Activated T-cell treated with anti-CD3 and anti-CD28 coated beads, Interleukin-2, amount 50 U/mL, for 24 hours (primary cell): ENCODE measurements at regions not wholly inside any gene's neighbourhood (a gene's known extent, or its start where the extent isn't known, plus 50 kb on each side); places are given as distances from the start of the nearest gene placed in this dataset.

ENCODE experiments used
- DNase-seq: peaks from one replicate; pipeline ENCODE4 v3.0.0-alpha.2; 2020
- H3K27ac Mint-ChIP-seq: 2 replicates; pipeline ENCODE4 v1.8.0; 2020; ENCODE audit warnings: mild to moderate bottlenecking, mixed read lengths
- H3K27me3 Mint-ChIP-seq: 2 replicates; pipeline ENCODE4 v1.8.0; 2020; ENCODE audit warnings: mixed read lengths
- H3K36me3 Mint-ChIP-seq: 2 replicates; pipeline ENCODE4 v1.8.0; 2020; ENCODE audit warnings: low read depth, mixed read lengths
- H3K4me1 Mint-ChIP-seq: 2 replicates; pipeline ENCODE4 v1.8.0; 2020; ENCODE audit warnings: low read depth, mixed read lengths
- H3K4me3 Mint-ChIP-seq: 2 replicates; pipeline ENCODE4 v1.8.0; 2020; ENCODE audit warnings: mild to moderate bottlenecking, moderate library complexity, mixed read lengths
- H3K9me3 Mint-ChIP-seq: 2 replicates; pipeline ENCODE4 v1.8.0; 2020; ENCODE audit warnings: mixed read lengths

DNA sequence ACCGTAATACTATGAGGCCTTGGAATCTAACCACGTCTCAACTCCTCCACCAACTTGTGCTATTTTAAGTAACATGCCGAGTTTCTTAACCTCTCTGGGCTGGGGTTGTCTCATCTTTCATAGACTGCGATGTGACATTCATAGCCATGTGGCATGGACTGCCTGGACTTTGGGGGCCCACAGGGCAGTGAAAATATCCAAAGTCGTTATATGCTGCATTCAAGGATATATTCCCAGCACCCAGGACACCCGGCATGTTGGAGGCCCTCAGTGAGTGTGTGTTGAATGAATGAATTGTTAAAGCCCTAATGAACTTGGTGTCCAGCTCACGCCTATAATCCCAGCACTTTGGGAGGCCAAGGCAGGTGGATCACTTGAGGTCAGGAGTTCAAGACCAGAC lies 203.1 kb downstream of the CBLN1 start:
- no peaks in the 10 kb centered on the region for H3K27me3 Mint-ChIP-seq
- no peaks in the 10 kb centered on the region for H3K36me3 Mint-ChIP-seq

DNA sequence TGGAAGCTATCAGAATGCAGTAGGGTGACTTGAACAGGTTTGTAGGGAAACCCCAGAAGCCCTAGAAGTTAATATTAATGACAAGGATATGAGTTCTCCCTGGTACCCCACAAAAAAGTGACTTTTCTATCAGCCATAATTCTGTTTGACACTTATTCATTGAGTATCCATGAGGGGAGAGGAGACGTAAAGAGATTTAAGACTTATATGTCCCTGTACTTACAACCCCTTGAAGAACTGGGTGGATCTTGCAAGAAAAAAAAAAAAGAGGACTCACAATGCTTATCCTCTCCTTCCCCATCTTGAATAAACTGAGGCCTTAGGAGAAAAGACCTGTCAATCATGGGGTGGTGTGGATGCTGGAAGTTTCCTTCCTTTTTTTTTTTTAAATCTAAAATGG lies 203.5 kb downstream of the CBLN1 start:
- Mint-ChIP-seq H3K36me3 (no peaks in the 10 kb centered on the region), H3K9me3 (peaks cover 12% of the 10 kb centered on the region), H3K4me3 (no peak overlapping the region), H3K27me3 (no peaks in the 10 kb centered on the region), H3K4me1 (no peaks in the 10 kb centered on the region), H3K27ac (no peak overlapping the region)
- no peak for DNase-seq

More for the DNA sequence above, 203.1 kb downstream of the CBLN1 start:
- no peak for DNase-seq
- no peaks in the 10 kb centered on the region for H3K4me1 Mint-ChIP-seq
- peaks cover 12% of the 10 kb centered on the region for H3K9me3 Mint-ChIP-seq
- H3K27ac Mint-ChIP-seq, result no peak overlapping the region
- H3K4me3 Mint-ChIP-seq, result no peak overlapping the region

DNA sequence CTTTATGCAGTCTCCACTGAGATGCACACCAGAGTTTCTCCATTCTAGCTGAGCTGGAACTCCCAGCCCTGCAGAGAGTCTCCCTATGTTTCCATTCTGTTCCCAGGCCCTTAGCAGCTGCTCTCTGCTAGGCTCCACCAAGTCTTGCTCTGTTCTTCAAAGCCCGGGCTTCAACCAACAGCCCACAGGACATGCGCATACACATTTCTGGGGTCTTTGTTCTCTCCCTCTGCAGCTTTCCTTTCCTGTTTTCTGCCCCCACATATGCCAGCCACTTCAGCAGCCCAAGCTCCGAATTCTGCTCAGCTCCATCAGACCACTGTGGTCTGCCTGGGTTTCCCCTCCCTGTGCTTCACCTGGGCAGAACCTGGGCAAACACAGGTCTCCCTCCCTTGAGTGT lies 205.9 kb downstream of the CBLN1 start:
- DNase-seq, result no peak
- H3K27ac Mint-ChIP-seq, result no peak overlapping the region
- no peak overlapping the region for H3K4me3 Mint-ChIP-seq
- no peaks in the 10 kb centered on the region for H3K4me1 Mint-ChIP-seq
- no peaks in the 10 kb centered on the region for H3K27me3 Mint-ChIP-seq
- H3K36me3 Mint-ChIP-seq, result no peaks in the 10 kb centered on the region
- H3K9me3 Mint-ChIP-seq, result peaks cover 7% of the 10 kb centered on the region

- H3K27ac Mint-ChIP-seq, result no peak overlapping the region
- no peaks in the 10 kb centered on the region for H3K36me3 Mint-ChIP-seq
- no peak overlapping the region for H3K4me3 Mint-ChIP-seq
- H3K27me3 Mint-ChIP-seq, result no peaks in the 10 kb centered on the region
- H3K4me1 Mint-ChIP-seq, result no peaks in the 10 kb centered on the region
- no peak for DNase-seq
- peaks cover 3% of the 10 kb centered on the region for H3K9me3 Mint-ChIP-seq
Observed at GRCh38 chr16:49068224-49068623, 213.4 kb downstream of the CBLN1 start.

- Mint-ChIP-seq H3K9me3 (peaks cover 3% of the 10 kb centered on the region), H3K27me3 (no peaks in the 10 kb centered on the region), H3K4me1 (no peaks in the 10 kb centered on the region), H3K4me3 (no peak overlapping the region), H3K36me3 (no peaks in the 10 kb centered on the region), H3K27ac (no peak overlapping the region)
- no peak for DNase-seq
Observed at GRCh38 chr16:49067776-49068175, 213.9 kb downstream of the CBLN1 start.

- Mint-ChIP-seq H3K4me1 (no peaks in the 10 kb centered on the region), H3K4me3 (no peak overlapping the region), H3K27me3 (no peaks in the 10 kb centered on the region), H3K36me3 (no peaks in the 10 kb centered on the region), H3K9me3 (no peaks in the 10 kb centered on the region), H3K27ac (no peak overlapping the region)
- no peak for DNase-seq
Observed at GRCh38 chr16:49061137-49061714, 220.4 kb downstream of the CBLN1 start.

- no peak overlapping the region for H3K27ac Mint-ChIP-seq
- no peaks in the 10 kb centered on the region for H3K4me1 Mint-ChIP-seq
- H3K9me3 Mint-ChIP-seq, result no peaks in the 10 kb centered on the region
- no peaks in the 10 kb centered on the region for H3K27me3 Mint-ChIP-seq
- H3K4me3 Mint-ChIP-seq, result no peak overlapping the region
- no peaks in the 10 kb centered on the region for H3K36me3 Mint-ChIP-seq
- no peak for DNase-seq
Observed at GRCh38 chr16:49060728-49061127, 220.9 kb downstream of the CBLN1 start.

DNA sequence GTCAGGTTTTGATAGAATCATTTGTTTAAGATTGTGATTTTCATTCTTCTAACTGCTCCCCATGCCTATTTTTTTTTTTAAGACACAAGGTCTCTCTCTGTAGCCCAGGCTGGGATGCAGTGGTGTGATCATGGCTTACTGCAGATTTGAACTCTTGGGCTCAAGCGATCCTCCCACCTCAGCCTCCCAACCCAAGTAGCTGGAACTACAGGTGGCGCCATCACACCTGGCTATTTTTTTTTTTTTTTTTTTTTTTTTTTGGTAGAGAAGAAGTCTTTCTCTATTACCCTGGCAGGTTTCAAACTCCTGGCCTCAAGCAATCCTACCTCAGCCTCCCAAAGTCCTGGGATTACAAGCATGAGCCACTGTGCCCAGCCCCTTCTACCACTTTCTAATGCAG lies 223.3 kb downstream of the CBLN1 start:
- H3K9me3 Mint-ChIP-seq, result no peaks in the 10 kb centered on the region
- no peak for DNase-seq
- H3K27me3 Mint-ChIP-seq, result no peaks in the 10 kb centered on the region
- no peaks in the 10 kb centered on the region for H3K36me3 Mint-ChIP-seq
- no peak overlapping the region for H3K27ac Mint-ChIP-seq
- H3K4me3 Mint-ChIP-seq, result no peak overlapping the region
- no peaks in the 10 kb centered on the region for H3K4me1 Mint-ChIP-seq

GRCh38 chr16:49057936-49058335 lies 223.7 kb downstream of the CBLN1 start:
- Mint-ChIP-seq H3K9me3 (no peaks in the 10 kb centered on the region), H3K4me1 (no peaks in the 10 kb centered on the region), H3K27me3 (no peaks in the 10 kb centered on the region), H3K27ac (no peak overlapping the region), H3K4me3 (no peak overlapping the region), H3K36me3 (no peaks in the 10 kb centered on the region)
- DNase-seq, result no peak

DNA sequence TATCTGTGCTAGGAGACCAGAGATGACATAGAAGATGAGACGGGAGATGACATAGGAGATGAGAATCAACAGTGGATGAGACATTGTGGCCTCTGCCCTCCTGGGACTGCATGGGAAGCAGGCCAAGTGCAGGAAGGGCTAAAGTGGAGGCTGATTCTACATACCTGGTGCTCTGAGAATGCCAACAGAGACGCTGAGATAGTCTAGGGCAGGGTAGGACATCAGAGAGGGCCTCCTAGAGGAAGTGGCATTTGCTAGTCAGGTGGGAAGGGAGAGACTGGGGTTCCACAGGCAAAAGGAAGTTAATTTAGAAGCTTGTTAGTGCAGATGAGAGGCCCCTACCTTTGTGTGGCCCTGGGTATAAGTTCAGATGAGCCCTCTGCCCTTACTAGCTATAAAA lies 224.2 kb downstream of the CBLN1 start:
- DNase-seq, result no peak
- no peak overlapping the region for H3K27ac Mint-ChIP-seq
- H3K9me3 Mint-ChIP-seq, result no peaks in the 10 kb centered on the region
- no peaks in the 10 kb centered on the region for H3K36me3 Mint-ChIP-seq
- H3K4me1 Mint-ChIP-seq, result no peaks in the 10 kb centered on the region
- no peak overlapping the region for H3K4me3 Mint-ChIP-seq
- no peaks in the 10 kb centered on the region for H3K27me3 Mint-ChIP-seq

DNA sequence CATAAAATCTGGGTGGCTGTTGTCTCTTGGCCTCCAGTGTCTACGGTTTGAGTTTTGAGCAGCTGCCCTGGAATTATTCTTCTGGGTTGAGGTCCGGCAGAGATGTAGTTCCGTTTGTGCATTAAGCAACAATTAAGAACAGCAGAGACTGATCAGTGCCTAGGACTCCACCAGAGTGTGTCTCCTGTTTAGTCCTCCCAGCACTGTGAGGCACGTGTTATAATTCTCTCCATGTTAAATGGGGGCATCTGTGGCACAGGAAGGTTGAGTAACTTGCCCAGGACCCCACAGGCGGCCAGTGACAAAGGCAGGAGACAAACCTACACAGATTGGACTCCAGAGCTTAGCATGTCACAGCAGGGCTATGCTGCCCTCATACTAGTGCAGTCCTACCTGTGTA lies 225.1 kb downstream of the CBLN1 start:
- no peak for DNase-seq
- Mint-ChIP-seq H3K27ac (no peak overlapping the region), H3K4me1 (no peaks in the 10 kb centered on the region), H3K9me3 (no peaks in the 10 kb centered on the region), H3K27me3 (no peaks in the 10 kb centered on the region), H3K36me3 (no peaks in the 10 kb centered on the region), H3K4me3 (no peak overlapping the region)

DNA sequence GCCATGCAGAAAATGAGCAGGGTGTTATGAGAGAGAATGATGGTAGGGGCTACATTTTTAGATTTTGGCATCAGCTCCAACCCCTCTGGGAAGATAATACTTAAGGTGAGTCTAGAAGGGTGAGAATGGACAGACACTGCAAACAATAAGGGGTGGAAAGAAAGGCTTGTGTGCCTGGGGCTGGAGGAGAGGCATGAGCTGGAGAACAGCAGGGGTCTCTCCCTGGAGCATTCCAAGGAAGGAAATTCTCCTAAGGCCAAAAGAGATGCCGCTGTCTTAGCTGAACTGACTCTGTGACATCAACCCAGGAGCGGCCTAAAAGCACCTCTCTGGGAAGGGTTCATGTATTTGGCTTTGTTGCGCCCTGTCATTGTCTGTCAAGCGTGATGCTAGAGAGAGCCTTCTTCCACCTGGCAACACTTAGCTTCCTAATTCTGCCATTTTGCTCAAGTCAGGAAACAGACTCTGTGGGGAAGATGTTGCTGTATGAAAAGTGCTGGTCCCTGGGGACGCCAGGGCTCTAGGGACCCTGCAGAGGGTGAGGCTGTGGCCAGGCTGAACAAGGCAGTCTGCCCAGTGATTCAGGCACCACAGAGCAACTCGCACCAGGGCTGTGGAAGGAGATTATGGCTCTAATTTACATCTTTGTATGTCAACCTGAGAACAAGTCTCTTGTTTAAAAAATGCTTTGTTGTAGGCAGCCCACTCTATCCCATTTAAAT lies 225.7 kb downstream of the CBLN1 start:
- Mint-ChIP-seq H3K27ac (no peak overlapping the region), H3K36me3 (no peaks in the 10 kb centered on the region), H3K27me3 (no peaks in the 10 kb centered on the region), H3K4me3 (no peak overlapping the region), H3K4me1 (no peaks in the 10 kb centered on the region), H3K9me3 (no peaks in the 10 kb centered on the region)
- DNase-seq, result no peak

- Mint-ChIP-seq H3K27ac (no peak overlapping the region), H3K4me3 (no peak overlapping the region), H3K4me1 (no peaks in the 10 kb centered on the region), H3K27me3 (no peaks in the 10 kb centered on the region), H3K9me3 (no peaks in the 10 kb centered on the region), H3K36me3 (no peaks in the 10 kb centered on the region)
- no peak for DNase-seq
Observed at GRCh38 chr16:49055291-49055690, 226.3 kb downstream of the CBLN1 start.

- DNase-seq, result no peak
- Mint-ChIP-seq H3K27ac (no peak overlapping the region), H3K27me3 (no peaks in the 10 kb centered on the region), H3K4me3 (no peak overlapping the region), H3K36me3 (no peaks in the 10 kb centered on the region), H3K9me3 (no peaks in the 10 kb centered on the region), H3K4me1 (no peaks in the 10 kb centered on the region)
Observed at GRCh38 chr16:49054606-49055005, 227.0 kb downstream of the CBLN1 start.

- Mint-ChIP-seq H3K27me3 (no peaks in the 10 kb centered on the region), H3K27ac (no peak overlapping the region), H3K9me3 (no peaks in the 10 kb centered on the region), H3K4me1 (no peaks in the 10 kb centered on the region), H3K4me3 (no peak overlapping the region), H3K36me3 (no peaks in the 10 kb centered on the region)
- no peak for DNase-seq
Observed at GRCh38 chr16:49052846-49053245, 228.8 kb downstream of the CBLN1 start.

DNA sequence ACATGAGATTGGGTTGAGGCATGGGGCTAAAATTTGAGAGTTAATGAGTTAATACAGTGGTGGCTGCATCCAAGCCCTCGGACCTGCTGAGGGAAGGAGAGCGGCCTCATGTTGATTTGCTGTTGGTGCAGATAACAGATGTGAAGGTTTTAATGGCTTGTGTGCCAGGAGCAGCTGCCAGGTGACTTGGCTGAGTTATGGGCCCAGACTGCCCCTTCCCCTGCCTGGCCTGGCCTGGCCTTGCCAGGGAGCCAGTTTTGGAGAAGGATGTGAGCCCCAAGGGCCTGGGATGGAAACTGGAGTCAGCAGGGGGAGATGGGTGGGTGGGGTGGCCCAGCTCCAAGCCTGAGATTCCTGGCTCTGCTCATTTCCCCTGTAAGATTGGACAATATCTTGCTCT lies 230.1 kb downstream of the CBLN1 start:
- no peaks in the 10 kb centered on the region for H3K36me3 Mint-ChIP-seq
- H3K4me1 Mint-ChIP-seq, result no peaks in the 10 kb centered on the region
- H3K27ac Mint-ChIP-seq, result no peak overlapping the region
- H3K9me3 Mint-ChIP-seq, result no peaks in the 10 kb centered on the region
- no peak overlapping the region for H3K4me3 Mint-ChIP-seq
- no peaks in the 10 kb centered on the region for H3K27me3 Mint-ChIP-seq
- no peak for DNase-seq
